Sigmoid colon (tissue), 4 donors: ENCODE measurements at regions not wholly inside any gene's neighbourhood (a gene's known extent, or its start where the extent isn't known, plus 50 kb on each side); places are given as distances from the start of the nearest gene placed in this dataset.

Experiments used
- CTCF ChIP-seq, 4 experiments: fragments of 450-650 bp in 3 of 4; fragments of 200-600 bp in 1 of 4; IDR thresholded peaks; one replicate each; pipeline ENCODE4 v1.5.1; 2016 to 2019; ENCODE audit warnings: antibody characterized with exemption in 4 of 4, mild to moderate bottlenecking in 3 of 4, moderate library complexity in 2 of 4
- EP300 ChIP-seq, 4 donors: sonication (generic); formaldehyde crosslinking; IDR thresholded peaks; one replicate each; pipeline ENCODE4 v1.6.1; 2017; ENCODE audit warnings: antibody characterized with exemption in 4 of 4
- POLR2A ChIP-seq, 2 donors: fragments of 450-650 bp; IDR thresholded peaks; one replicate each; pipeline ENCODE4 v1.6.1; 2016; ENCODE audit warnings: antibody characterized with exemption in 2 of 2, mild to moderate bottlenecking in 2 of 2, moderate library complexity in 2 of 2
- POLR2AphosphoS5 ChIP-seq, 4 donors: sonication (generic); formaldehyde crosslinking; IDR thresholded peaks; one replicate each; pipeline ENCODE4 v1.6.1; 2017; ENCODE audit warnings: antibody characterized with exemption in 4 of 4

DNA sequence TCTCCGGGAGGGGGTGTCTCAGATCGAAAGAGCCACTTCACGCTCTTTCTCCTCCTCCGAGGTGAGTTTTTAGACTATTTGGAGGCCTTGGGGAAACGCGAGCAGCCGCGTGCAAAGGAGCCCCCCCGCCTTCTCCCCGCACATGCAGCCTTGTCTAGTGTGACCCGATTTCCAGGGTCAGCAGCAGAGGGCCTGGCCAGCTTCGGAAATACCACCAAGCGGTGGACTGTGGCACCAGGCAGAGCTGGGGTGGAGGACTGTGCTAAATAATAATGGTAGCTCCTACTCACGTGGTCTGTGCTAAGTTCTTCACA, 79.3 kb upstream of the BCOR start:
- no peak for TF ChIP-seq POLR2A (IDR thresholded peaks at IDR 0.05)
- TF ChIP-seq POLR2AphosphoS5 (IDR thresholded peaks at IDR 0.05): no peak
- TF ChIP-seq CTCF (IDR thresholded peaks at IDR 0.05): no peak
- TF ChIP-seq EP300 (IDR thresholded peaks at IDR 0.05): no peak
